ENCODE measurements at regions not wholly inside any gene's neighbourhood (a gene's known extent, or its start where the extent isn't known, plus 50 kb on each side); places are given as distances from the start of the nearest gene placed in this dataset.

- in situ Hi-C loops (cut with HindIII; ENCODE audit: extremely low pct_ligation_motif_present, low pct_unique_long_range_greater_than_20kb) = no loop called here
- Histone ChIP-seq H4K20me1 (ENCODE audit: insufficient read depth, low read length) (no peaks in the 10 kb centered on the region), H3K9me3 (ENCODE audit: low read length) (no peaks in the 10 kb centered on the region), H3K4me3 (replicated peaks in 1 of 3; ENCODE audit: insufficient read depth in 1 of 3, low read depth in 2 of 3, low read length in 3 of 3) (no peak overlapping the region), H3K4me1 (ENCODE audit: insufficient read depth, low read length) (peaks cover 6% of the 10 kb centered on the region; the same call in 1 of the 2 replicates), H3K4me2 (ENCODE audit: low read depth, low read length) (no peak overlapping the region), H2AFZ (ENCODE audit: low read length) (no peak overlapping the region), H3K27ac (ENCODE audit: extremely low read length, insufficient read depth, low read length) (no peak overlapping the region), H3K36me3 (replicated peaks in 1 of 2; ENCODE audit: control insufficient read depth in 1 of 2, insufficient read depth in 2 of 2, low read length in 2 of 2) (no peaks in the 10 kb centered on the region), H3K27me3 (ENCODE audit: control insufficient read depth in 1 of 2, insufficient read depth in 2 of 2, low read length in 2 of 2) (0 out of 5 replicates have a peak, but pooled peaks cover 0 to 2% of the 10 kb centered on the region in 2 experiments), H3K79me2 (ENCODE audit: insufficient read depth, low read length) (no peaks in the 10 kb centered on the region), H3K9ac (ENCODE audit: insufficient read depth, low read depth, low read length) (no peak overlapping the region)
- WGBS (ENCODE audit: low lambda C conversion rate) = 0% methylated on average over 2 of the region's 2 CpGs
- FAIRE-seq (no peak), ATAC-seq (no peak), DNase-seq (ENCODE audit: low spot score) (no peak)
- ChIA-PET CTCF (ENCODE audit: low intra/inter-chr PET ratio, low total read pairs) (no interaction called here), POLR2A (no interaction called here)
- BruUV-seq (replicated peaks) = no TSS peak
- no peak for TF ChIP-seq ZNF296 (CRISPR knock-in tag; conservative IDR thresholded peaks at IDR 0.05)
- TF ChIP-seq ZNF564 (CRISPR knock-in tag; IDR thresholded peaks at IDR 0.05) = no peak
- TF ChIP-seq HOXD1 (CRISPR knock-in tag; IDR thresholded peaks at IDR 0.05) = no peak
- TF ChIP-seq MXI1 (IDR thresholded peaks at IDR 0.05; ENCODE audit: borderline replicate concordance, low read depth, low read length) = no peak
- no peak for TF ChIP-seq ETV5 (CRISPR knock-in tag; IDR thresholded peaks at IDR 0.05; ENCODE audit: borderline replicate concordance)
- TF ChIP-seq ZBED4 (CRISPR knock-in tag; IDR thresholded peaks at IDR 0.05; ENCODE audit: borderline replicate concordance) = no peak
- TF ChIP-seq CREBL2 (CRISPR knock-in tag; IDR thresholded peaks at IDR 0.05; ENCODE audit: borderline replicate concordance) = no peak
- TF ChIP-seq RERE (CRISPR knock-in tag; IDR thresholded peaks at IDR 0.05; ENCODE audit: low read depth) = no peak
- TF ChIP-seq HBP1 (CRISPR knock-in tag; IDR thresholded peaks at IDR 0.05; ENCODE audit: low read depth) = no peak
- intact Hi-C loops (cut with micrococcal nuclease; ENCODE audit: unreplicated experiment) = no loop called here
Measured at GRCh38 chr21:34296878-34297277, 66.9 kb upstream of the KCNE2 start.

Data from HepG2 (cell line).